ENCODE measurements at regions not wholly inside any gene's neighbourhood (a gene's known extent, or its start where the extent isn't known, plus 50 kb on each side); places are given as distances from the start of the nearest gene placed in this dataset.

DNA sequence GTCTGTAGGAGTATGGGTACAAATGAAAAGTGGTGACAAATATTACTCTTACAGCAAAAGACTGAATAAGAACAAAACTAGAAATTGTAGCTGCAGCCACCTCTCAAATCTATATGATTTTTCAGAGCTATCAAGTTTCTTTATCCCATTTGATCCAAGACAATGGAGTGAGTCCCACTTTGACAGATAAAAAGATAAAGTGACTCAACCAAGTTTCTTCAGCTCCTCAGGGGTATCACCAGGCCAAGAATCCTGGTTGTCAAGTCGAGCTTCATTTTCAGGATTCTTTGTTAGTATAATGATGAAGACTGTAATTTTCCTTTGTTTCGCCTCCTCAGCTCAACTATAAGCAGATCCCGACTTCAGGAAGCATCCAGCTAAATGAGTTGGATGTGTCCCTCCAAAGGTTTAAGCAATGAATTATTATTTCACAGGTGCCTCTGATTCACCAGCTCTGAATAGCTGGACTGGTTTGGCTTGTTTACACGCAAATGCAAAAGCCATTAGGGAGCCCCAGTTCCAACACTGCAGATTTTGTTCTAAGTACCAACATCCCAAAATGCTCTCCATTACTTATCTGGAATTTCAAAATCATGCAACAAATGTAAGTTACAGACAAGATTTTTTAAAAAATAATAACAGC lies 238.9 kb downstream of the MAFB start:
- DNase-seq (ENCODE audit: low read depth): no peak

DNA sequence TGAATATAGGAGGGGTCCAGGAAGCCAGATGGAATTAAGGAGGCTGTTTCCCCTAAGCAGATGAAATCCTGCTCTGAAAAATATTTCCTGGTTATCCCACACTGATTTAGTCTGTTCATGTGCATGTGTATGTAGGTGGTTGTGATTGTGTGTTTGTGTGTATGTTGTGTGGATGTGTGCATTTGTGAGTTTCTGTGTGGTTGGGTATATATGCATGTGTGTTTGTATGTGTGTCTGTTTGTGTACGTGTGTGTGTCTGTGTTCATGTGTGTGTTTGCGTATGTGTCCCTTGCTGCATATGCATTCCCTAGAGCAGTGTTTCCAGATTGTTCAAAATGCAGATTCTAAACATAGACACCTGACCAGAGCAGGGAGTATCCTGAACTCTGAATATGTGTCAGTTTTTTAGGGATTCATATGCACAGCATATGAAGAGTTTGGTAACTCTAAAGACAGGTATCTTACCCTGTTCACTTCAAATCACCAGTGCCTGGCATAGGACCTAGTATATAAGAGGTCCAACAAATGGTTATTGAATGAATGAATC lies 239.8 kb downstream of the MAFB start:
- DNase-seq (ENCODE audit: low read depth): no peak

DNA sequence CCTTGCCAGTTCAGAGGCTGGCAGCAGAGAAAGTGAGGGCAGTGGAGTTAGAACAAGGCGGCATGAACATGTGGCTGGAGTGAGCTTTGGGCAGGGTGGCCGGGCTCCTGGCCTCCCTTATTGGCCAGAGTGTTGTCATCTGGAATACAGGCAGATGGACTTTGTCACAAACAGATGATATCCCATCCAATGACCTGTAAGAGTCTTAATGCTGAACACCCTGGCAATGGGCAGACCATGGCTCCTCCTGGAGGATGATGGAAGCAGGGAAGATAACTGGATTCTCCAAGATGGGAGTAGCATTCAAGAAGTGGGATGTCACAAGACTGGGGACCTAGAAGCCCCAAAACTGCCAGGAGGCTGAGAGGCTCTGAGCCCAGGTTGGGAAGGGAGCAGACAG lies 242.1 kb downstream of the MAFB start:
- no peak for DNase-seq (ENCODE audit: low read depth)

DNA sequence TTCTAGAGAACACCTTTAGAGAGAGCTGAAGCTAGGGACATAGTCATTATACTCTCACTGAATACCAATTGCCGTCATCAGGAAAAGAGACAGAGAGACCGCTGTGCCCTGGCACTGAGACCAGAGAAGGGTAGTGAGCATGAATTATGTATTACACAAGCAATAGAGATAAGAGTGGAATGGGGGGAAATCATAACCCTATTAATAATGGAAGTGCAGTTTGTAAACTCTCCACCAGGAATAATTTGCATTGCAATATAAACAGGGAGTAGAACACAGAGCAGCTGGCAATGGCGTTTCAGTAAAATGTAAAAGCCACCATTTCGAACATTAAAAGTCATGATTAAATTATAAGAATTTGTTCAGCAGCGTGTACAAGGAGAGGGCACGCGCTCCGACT lies 244.5 kb downstream of the MAFB start:
- DNase-seq (ENCODE audit: low read depth): no peak

DNA sequence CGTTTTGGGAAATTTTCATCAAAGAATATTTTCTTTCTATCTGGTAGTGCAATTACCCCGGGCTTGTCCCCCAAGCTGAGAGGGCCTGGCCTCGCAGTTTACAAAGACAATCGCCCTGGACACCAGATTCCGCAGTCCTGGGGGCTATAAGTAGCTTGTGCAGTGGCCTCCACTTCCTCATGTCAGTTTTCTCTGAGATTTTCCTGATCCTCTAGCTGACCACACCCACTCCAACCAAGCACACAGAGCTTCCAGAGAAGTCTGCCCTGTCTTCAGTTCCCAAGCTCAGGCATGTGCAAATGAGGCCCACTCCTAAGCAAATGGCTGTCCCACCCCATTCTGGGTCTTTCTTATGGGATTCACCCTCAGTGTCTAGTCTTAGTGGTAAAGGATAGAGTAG lies 245.3 kb downstream of the MAFB start:
- DNase-seq (ENCODE audit: low read depth): no peak

DNA sequence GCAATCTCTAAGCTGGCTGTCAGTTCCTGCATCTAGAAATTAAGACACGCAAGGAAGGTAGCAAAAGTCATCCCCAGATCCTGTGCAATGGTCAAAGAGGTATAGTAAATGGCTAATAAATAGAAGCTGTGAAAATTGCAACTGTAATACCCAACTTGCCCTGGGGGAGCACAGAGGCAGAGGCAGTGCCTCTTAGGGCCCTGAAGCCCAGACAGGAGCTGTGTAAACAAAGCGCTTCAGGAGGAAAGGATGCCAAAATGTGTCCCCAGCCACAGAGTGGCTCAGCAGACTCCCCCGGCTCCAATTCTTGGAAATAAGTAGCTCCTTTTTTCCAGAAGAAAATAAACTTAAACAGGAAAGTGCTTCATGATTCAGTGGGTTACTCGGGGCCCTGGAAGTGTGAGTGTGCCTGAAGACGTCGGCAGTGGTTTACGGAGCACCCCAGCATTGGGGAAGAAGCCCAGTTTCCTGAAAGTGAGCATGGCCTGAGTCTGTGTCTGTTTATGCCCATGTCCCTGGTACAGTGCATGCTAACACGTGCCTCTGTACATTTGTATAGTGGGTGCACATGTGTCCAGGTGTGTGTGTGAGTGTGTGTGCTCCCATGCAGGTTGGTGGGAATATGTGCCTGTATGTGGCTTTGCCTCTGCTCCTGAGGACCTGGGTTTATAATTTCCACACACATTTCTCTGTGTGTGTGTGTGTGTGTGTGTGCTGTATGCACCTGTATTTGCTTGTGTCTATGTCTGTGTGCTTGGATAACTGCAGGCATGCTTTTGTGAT lies 246.7 kb downstream of the MAFB start:
- DNase-seq (ENCODE audit: low read depth): no peak

DNA sequence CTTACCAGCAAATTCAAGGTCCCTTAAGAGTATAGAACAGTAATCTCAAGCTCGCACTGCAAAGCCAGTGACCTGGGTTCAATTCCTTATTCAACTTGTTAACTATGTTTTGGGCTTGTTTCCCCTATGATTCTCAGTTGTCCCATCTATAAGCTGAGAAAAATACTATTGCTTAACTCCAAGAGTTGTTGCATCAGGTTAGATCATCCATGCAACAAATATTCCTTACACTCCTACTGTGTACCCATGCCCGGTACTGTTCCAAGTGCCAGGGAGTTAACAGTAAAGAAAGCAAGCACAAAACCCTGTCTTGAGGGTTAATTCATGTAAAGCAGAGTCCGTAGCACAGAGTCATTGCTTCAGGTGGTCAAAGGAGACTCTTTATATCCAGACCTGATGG lies 247.3 kb downstream of the MAFB start:
- no peak for DNase-seq (ENCODE audit: low read depth)

DNA sequence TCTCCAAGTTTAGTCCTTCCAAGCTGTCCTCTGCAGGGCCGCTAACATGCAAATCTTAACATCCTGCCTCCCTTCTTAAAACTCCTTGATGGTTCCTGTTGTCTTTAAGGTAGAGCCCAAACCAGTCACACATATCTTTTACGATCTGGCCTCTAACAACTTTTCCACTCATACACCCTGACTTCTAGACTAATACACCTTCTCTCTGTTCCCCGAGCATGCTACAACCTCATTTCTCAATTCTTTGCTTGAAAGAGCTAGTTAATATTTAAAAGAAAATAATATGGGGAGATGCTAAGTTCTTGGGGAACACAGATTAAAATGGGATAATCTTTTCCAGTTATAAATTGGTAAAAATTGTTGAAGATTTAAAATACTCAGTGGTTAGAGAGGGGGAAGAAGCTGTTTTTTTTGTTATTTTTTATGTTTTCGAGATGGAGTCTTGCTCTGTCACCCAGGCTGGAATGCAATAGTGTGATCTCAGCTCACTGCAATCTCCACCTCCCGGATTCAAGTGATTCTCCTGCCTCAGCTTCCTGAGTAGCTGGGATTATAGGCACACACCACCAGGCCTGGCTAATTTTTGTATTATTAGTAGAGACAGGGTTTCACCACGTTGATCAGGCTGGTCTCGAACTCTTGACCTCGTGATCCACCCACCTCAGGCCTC lies 250.7 kb downstream of the MAFB start:
- no peak for DNase-seq (ENCODE audit: low read depth)

DNA sequence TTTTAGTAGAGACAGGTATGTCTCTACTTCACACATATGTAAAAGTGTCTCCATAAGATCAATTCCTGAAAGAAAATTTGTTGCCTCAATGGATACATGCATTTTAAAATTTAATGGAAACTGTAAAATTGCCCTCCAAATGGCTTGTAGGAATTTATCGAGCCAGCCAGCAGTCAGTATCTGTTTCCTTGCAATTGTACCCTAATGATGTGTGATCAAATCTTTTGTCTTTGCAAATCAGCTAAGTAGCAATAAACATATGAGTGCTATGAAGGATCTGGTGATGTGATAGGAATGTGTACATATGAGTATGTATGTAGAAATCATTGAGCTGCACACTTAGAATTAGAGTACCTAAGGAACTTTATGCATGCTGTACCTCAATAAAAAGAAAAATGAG lies 253.0 kb downstream of the MAFB start:
- DNase-seq (ENCODE audit: low read depth): no peak

DNA sequence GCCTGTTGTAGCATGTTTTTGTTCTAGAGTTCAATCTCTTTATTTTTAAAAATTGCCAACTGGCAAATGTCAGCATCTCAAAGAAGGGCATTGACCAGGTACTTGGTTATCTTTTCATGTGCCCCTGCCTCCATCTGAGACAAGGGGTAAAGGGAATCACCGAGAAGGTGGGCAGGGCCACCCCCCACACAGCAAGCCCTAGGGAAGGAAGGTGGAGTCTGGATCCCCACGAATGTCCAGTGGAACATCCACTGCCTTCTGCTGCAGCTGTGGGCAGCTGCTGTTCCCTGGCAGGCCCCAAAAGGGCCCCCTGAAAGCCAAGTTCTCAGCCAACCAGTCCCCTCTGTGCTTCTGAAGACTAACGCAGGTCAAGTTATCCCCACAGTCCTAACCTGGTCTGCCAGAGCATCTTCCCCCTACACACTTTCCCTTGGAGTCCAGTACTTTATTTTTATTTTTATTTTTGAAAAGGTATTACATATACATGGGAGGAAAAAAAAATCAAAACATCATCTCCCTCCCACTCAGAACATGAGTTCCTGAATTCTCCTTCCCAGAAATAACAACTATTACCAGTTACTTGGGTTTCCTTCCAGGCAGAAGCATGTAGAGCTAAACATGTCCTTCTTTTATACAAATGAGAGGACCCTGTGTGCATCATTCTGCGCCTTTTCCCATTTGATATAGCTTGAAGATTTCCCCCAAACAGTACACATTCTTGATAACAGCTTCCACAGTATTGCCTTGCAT lies 253.7 kb downstream of the MAFB start:
- DNase-seq (ENCODE audit: low read depth): no peak

DNA sequence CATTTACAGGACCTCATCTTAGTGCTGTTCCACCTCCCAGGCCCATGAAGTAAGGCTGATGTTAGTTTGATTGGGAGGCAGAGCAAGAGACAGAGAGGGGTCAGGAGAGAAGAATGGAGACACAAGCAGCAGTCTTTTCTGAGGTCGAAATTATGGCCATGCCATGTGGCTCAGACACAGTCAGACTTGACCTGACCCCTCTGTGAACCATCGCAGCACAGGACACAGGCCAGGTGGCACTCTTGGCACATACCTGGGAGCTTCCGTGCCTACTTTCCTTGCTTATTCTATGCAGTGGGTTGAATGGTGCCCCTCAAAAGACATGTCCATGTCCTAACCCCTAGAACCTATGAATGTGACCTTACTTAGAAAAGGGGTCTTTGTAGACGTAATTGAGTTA lies 254.9 kb downstream of the MAFB start:
- no peak for DNase-seq (ENCODE audit: low read depth)

DNA sequence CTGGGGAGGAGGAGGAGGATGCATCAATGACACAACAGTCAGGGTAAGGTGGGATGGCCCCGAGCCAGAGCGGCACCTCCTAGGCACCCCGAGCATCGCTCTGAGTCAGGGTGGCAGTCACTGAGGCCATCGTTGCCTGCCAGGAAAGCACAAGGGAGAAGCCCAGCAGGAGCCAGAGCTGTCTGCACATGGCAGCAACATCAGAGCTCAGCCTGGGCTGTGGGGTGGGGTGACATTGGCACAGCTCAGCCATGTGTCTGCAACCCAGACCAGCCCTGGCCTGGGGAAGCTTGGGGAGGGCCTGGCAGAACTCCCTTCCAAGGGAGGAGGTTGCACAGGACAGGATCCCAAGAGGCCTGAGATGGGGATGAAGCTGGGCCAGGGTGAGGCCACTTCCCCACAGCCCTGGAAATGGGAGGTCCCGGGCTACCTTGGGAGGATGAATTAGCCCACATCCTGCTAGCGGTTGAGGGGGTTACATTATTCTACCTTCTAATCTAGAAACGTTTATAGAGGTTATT lies 255.6 kb downstream of the MAFB start:
- DNase-seq (ENCODE audit: low read depth): no peak

DNA sequence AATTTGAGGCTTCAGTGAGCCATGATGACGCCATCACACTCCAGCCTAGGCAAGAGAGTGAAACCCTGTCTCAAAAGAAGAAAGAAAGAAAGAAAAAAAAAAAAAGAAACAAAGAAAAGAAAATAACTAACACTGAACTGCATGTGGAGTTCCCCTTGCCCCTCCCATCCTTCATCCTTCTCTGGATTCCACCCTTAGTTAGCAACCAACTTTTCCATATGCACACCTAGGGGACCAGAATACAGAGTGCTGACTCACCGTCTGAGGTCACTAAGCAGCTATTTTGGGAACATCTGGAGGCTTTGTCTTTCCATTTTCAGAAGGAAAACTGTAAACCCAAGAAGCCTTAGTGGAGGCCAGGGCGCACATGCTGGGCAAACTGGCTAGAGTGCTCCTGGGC lies 257.4 kb downstream of the MAFB start:
- peak; percentile 39 for DNase-seq (ENCODE audit: low read depth)

DNA sequence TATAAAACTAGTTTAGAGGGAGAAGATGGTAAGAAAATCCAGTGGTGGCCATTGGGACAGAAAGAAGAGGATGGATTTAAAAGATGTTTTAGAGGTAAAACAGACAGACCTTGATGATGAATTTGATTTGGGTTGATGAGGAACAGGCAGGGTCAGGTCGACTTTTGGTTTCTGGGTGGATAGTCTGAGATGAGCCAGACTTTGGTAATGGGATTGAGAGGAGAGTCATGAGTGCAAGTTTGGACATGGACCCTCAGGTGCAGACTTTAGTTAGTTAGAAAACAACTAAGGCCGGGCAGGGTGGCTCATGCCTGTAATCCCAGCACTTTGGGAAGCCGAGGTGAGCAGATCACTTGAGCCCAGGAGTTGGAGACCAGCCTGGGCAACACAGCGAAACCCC lies 257.9 kb downstream of the MAFB start:
- no peak for DNase-seq (ENCODE audit: low read depth)

DNA sequence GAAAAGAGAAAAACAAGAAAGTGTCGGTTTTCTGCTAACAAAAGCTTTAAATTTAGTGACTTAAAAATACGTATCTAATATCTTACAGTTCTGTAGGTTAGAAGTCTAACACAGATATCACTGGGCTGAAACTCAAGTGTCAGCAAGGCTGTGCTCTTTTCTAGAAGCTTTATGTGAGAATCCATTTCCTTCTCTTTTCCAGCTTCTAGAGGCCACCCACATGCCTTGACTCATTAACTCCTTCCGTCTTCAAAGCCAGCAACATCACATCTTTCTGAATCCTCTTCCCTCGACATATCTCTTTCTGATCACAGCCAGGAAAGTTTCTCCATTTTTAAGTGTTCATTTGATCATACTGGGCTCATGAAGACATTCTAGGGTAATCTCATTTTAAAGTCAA lies 262.0 kb downstream of the MAFB start:
- no peak for DNase-seq (ENCODE audit: low read depth)

DNA sequence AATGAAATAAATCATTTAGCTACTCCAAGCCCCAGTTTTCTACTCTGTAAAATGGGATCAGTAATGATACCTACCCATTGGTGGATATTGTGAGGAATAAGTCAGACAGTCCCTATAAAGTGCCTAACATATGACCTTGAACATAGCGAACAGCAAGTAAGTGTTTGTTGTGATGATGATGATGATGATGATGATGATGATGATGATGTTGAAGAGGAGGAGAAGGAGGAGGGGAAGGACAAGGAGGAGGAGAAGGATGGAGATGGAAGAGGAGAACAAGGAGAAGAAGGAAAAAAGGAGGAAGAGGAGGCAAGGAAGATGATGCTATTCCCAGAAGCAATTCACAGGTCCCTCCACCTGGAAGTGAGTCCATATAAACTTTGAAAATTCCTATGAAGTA lies 264.3 kb downstream of the MAFB start:
- no peak for DNase-seq (ENCODE audit: low read depth)

DNA sequence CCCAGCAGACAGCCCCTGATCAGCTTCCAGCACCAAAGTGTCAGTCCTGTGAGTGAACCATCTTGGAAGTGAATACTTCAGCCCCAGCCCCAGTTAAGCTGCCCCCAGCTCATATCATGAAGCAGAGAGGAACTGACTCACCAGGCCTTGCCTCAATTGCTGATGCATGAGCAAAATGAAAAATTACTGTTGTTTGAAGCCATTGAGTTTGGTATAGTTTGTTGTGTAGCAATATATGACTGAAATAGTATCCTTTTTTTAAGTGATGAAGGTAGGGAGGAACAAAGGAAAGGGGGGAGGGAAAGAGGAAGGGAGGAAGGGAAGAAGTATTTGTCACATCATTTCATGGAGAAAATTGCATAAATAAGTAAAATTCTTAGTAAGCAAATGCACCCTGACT lies 266.4 kb downstream of the MAFB start:
- no peak for DNase-seq (ENCODE audit: low read depth)

DNA sequence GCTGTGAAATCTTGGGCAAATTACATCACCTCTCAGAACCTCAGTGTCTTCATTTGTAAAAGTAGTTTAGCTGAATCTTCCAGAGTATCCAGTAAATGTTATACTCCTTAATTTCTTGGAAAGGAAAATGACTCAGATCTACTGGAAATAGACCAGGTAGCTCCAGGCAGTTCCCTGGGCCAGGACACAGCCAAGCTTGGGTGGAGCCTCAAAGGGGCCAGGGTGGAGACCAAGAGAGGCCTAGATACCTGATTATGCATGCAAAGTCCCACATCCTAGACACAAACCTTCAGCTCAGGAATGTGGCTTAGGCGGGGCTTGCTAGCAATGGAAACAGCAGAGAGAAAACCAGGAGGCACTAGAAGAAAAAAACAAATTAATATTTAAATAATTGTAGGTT lies 272.8 kb downstream of the MAFB start:
- DNase-seq (ENCODE audit: low read depth): no peak

DNA sequence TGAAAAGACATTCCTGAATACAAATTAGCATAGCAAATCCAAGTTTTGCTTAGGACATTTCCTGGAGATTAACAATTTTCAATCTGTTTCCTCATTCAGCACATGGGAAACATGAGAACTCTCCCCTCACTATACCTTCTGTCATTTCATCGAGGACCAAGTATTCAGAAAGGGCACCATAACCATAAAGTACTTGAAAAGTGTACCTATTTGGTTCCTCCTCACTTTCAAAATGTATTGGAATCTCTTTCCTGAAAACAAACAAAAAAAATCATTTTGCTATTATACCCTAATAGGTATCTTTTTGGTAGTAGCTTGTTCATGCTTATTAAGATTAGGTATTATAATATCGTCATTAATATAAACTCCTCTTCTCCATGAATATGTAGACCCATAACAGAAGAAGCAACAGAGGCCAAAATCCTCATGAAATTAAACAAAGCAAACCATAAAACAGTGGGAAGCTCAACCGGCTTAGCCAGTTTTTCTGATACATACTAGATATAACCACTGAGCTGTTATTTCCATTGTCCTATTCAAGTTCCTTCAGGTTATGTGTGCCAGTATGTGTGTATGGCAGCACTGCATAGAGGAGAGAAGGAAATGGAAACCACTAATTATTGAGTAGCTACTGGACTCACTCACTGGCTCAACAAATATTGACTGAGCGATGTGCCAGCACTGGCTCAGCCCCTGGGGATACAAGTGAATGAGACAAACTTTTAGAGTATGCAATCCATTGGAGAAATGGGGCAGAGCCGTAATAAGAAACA lies 274.0 kb downstream of the MAFB start:
- no peak for DNase-seq (ENCODE audit: low read depth)

DNA sequence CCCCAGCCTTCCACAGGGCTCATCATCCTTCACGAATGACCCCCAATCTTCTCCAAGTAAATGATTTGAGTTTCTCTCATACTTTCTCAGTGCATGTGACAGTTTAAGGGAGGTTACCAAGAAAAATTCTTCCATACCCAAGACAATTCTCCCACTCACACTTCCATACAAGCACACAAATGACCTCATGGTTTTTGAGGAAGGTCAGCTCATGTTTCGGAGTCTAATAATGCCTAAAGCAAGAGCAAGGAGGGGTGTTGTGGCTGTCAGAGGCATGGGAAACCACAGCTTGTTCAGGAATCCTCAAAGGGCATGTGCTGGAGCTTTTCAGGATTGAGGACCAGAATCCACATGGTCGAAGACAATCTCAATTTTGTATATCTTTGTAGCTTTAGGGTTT lies 279.0 kb downstream of the MAFB start:
- no peak for DNase-seq (ENCODE audit: low read depth)

DNA sequence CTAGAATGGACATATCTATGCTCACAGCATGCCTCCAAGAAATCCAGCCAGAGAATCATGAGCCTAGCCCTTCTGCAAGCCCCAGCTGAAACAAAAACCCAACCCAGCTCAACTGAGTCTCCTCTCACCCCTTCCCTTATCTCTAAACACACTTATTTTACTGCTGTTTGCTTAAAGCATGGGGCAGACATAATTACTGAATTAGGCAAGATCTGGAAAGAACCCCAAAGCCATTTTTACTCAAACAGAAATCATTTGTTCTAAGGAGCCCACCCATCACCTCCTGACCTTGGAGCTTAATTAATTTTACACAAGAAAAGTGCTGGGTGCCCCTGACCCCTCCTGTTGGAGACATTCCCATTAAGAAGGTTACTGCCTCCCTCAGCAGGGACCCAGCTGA lies 291.6 kb downstream of the MAFB start:
- no peak for DNase-seq (ENCODE audit: low read depth)

Data from HT1080 (cell line).